ENCODE measurements at regions not wholly inside any gene's neighbourhood (a gene's known extent, or its start where the extent isn't known, plus 50 kb on each side); places are given as distances from the start of the nearest gene placed in this dataset.
A peak's percentile ranks its signal among the peaks of the same experiment; 100 is the strongest.

DNA sequence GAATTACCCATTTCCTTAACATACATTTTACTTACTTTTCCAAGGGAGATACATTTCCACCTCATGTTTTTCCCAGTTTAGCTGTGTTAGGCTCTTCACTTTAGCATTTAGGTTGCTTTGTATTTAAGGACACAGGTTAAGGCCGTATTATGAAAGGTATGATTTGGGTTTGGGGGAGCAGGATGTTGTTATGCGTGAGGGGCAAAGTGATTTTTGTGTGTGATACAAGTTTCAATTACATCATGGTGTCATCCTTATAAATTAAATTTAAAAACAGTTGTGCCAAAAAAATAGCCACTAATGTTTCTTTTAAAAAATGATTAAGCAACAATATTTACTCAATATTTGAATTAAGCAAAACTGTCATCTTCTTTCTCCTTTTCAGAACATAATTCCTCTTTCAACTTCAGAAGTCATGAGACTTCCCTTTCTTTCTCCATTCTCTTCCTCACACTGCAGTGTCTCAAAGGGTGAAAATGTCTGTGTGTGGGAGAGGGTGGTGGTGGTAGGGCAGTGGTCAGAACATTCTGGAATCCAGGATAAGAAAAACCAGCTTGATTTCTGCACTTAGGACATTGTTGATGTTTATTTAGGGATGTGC lies 126.2 kb downstream of the KCNRG start:
- Histone ChIP-seq H3K27me3 (no peaks in the 10 kb centered on the region), H3K27ac (peak overlapping the region in 1 of 10 donors; percentile 83), H3K4me3 (peak overlapping the region in 1 of 10 donors; percentile 21), H3K9me3 (no peaks in the 10 kb centered on the region), H3K4me1 (peaks cover 0 to 24% (median 0%) of the 10 kb centered on the region in 9 donors), H3K36me3 (no peaks in the 10 kb centered on the region)
- DNase-seq (no peak), ATAC-seq (peak in 1 of 8 donors; percentile 37)
- TF ChIP-seq, protein P1, sequence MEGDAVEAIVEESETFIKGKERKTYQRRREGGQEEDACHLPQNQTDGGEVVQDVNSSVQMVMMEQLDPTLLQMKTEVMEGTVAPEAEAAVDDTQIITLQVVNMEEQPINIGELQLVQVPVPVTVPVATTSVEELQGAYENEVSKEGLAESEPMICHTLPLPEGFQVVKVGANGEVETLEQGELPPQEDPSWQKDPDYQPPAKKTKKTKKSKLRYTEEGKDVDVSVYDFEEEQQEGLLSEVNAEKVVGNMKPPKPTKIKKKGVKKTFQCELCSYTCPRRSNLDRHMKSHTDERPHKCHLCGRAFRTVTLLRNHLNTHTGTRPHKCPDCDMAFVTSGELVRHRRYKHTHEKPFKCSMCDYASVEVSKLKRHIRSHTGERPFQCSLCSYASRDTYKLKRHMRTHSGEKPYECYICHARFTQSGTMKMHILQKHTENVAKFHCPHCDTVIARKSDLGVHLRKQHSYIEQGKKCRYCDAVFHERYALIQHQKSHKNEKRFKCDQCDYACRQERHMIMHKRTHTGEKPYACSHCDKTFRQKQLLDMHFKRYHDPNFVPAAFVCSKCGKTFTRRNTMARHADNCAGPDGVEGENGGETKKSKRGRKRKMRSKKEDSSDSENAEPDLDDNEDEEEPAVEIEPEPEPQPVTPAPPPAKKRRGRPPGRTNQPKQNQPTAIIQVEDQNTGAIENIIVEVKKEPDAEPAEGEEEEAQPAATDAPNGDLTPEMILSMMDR (IDR thresholded peaks at IDR 0.05) = no peak
- 89 to 94% methylated on average over 2 of the region's 2 CpGs for WGBS, 2 donors
- intact Hi-C loops (cut with DNase I) = no loop called here

DNA sequence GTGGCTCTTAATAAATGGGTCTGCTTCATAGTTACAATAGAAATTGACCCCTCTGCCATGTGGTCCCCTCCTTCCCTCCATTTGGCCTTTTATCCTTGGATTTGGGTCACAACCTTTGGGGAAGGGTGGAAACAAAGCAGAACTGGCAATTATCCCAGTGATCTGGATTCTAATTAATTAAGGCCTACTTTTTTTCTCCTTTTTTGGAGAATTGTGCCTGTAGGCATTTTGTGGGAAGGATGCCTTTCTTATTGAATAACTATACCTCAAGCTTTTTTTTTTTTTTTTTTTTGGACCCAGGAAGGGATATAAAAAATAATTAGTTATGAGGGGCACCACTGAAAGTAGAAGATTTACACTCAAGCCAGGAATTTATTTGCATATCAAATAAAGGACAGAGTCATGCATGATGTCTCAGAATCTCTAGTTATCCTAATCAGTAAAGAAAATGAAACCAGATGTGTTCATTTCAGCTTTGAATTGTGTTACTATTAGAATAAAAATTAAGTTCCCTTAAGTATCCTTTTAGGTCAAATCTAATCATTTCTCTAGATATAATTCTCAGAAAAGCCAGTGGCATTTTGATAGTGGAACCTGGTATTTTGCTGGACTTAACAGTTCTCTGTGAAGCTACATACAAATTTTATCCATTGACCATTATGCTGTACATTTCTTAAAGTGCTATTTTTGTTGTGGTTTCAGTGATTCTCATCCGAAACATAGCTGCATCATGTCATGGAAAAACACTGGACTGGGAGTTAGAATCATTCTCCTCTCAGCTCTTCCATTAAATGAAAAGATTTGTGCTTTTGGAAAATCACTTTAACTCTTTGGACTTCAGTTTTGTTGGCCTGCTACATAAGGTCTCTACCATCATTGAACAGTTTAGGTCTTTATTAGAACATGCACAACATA lies 129.3 kb downstream of the KCNRG start:
- DNase-seq (no peak), ATAC-seq (no peak)
- TF ChIP-seq, protein P1 (IDR thresholded peaks at IDR 0.05) = no peak
- H3K4me1 ChIP-seq = peaks cover 0 to 26% (median under 1%) of the 10 kb centered on the region in 9 donors
- no peaks in the 10 kb centered on the region for H3K27me3 ChIP-seq
- intact Hi-C loops (cut with DNase I) = no loop called here
- H3K9me3 ChIP-seq = no peaks in the 10 kb centered on the region
- no peaks in the 10 kb centered on the region for H3K36me3 ChIP-seq
- H3K27ac ChIP-seq = no peak overlapping the region
- no peak overlapping the region for H3K4me3 ChIP-seq
- 67 to 77% methylated on average over 1 of the region's 1 CpG for WGBS, 2 donors

DNA sequence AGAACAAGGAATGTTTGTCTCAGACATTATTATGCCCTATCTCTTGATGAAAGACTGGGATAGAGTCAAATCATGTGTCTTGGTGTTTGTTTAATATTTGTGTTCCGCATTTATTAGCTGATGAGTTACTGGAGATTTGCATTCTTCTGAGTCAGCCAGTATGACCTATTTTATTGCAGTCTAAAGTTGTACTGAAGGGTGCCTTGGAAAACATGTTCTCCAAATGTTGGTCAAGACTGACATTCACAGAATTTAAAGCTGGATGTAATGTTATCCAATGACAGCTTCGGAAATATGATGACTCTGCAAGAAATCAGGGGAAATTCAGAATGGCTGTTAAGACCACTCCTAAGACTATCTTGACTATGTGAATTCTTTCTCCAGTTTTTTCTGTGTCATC lies 134.0 kb downstream of the KCNRG start:
- TF ChIP-seq, protein P1 (IDR thresholded peaks at IDR 0.05) = no peak
- Histone ChIP-seq H3K4me1 (peaks cover 0 to 32% (median 9%) of the 10 kb centered on the region in 9 donors), H3K27me3 (no peaks in the 10 kb centered on the region), H3K36me3 (no peaks in the 10 kb centered on the region), H3K27ac (no peak overlapping the region), H3K9me3 (no peaks in the 10 kb centered on the region), H3K4me3 (no peak overlapping the region)
- intact Hi-C loops (cut with DNase I) = no loop called here
- ATAC-seq = no peak
- no peak for DNase-seq
- WGBS, 2 donors = 94 to 95% methylated on average over 2 of the region's 2 CpGs

DNA sequence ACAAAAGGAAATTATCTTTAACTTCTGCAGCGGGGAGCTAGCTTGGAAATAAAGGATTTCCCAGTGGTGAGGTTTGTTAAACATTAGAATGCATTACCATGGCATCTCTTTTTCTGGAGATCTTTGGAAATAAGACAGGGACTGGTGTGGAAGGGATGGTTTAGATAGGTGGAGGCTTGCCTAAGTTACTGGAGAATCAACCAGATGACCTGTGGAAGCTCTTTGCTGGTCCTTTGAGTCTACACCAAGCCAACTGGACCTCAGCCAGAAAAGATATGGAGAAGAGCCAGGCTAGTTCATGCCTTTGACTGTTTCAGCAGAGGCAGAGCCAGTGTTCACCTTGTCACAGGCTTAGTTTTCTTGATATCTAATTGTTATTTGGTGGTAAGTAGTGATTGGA lies 134.7 kb downstream of the KCNRG start:
- no peak overlapping the region for H3K27ac ChIP-seq
- TF ChIP-seq, protein P1 (IDR thresholded peaks at IDR 0.05) = no peak
- DNase-seq = peak in 1 of 2 donors; percentile 88
- H3K9me3 ChIP-seq = no peaks in the 10 kb centered on the region
- peaks cover 0 to 26% (median 9%) of the 10 kb centered on the region in 9 donors for H3K4me1 ChIP-seq
- 58 to 67% methylated on average over 1 of the region's 1 CpG for WGBS, 2 donors
- H3K4me3 ChIP-seq = no peak overlapping the region
- peak; percentile 79 to 96 (median 88) for ATAC-seq
- H3K27me3 ChIP-seq = no peaks in the 10 kb centered on the region
- no peaks in the 10 kb centered on the region for H3K36me3 ChIP-seq
- intact Hi-C loops (cut with DNase I) = no loop called here
